Stimulated activated naive B cell treated with anti-CD40 and anti-IgM and Interleukin-4, amounts not matched to agents 10 μg/mL and 1 μg/mL and 100 μg/mL, for 72 hours (primary cell): ENCODE measurements at regions not wholly inside any gene's neighbourhood (a gene's known extent, or its start where the extent isn't known, plus 50 kb on each side); places are given as distances from the start of the nearest gene placed in this dataset.
"Not testable (repeated sequence)": the region's sequence is repeated elsewhere in the genome, so short reads cannot be mapped to it uniquely, and the experiment has no call there.

Source experiments
- ATAC-seq, 2 donors: fragments of 150-1000 bp; cut with Tn5 transposase; replicated peaks; 2 replicates each; pipeline ENCODE4 v1.10.0; 2021; ENCODE audit warnings: moderate library complexity in 1 of 2
- DNase-seq: peaks from one replicate; pipeline ENCODE4 v3.0.0; 2021
- H3K27ac Mint-ChIP-seq: one replicate; pipeline ENCODE4 v1.8.0; 2022; ENCODE audit warnings: mild to moderate bottlenecking, mixed read lengths
- H3K27me3 Mint-ChIP-seq, 2 donors: one replicate each; pipeline ENCODE4 v1.8.0; 2022; ENCODE audit warnings: mixed read lengths in 2 of 2
- H3K36me3 Mint-ChIP-seq, 2 donors: one replicate each; pipeline ENCODE4 v1.8.0; 2022; ENCODE audit warnings: mixed read lengths in 2 of 2, mild to moderate bottlenecking in 1 of 2
- H3K4me1 Mint-ChIP-seq, 2 donors: one replicate each; pipeline ENCODE4 v1.8.0; 2022; ENCODE audit warnings: mixed read lengths in 2 of 2, mild to moderate bottlenecking in 1 of 2
- H3K4me3 Mint-ChIP-seq, 2 donors: one replicate each; pipeline ENCODE4 v1.8.0; 2022; ENCODE audit warnings: mild to moderate bottlenecking in 2 of 2, mixed read lengths in 2 of 2, moderate library complexity in 1 of 2
- H3K9me3 Mint-ChIP-seq, 2 donors: one replicate each; pipeline ENCODE4 v1.8.0; 2022; ENCODE audit warnings: mixed read lengths in 2 of 2, mild to moderate bottlenecking in 1 of 2

DNA sequence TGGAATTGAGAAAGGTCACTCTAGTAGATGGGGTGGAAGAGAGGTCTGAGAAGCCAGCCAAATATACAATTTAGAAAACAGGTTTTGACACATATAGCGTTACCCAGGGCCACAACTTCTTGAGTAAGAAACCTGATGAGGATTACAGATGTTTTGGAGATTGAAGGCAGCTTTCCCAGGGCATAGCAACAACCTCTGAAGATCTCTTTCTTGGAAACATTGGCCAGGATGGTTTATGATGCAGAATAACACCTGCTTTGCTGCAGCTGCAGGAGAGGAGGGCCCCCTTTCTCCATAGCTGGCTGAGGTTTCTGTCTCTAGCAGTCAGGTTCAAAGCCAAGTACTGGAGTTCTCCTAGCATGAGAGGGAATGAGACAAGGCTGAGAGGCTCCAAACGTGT is 75.1 kb upstream of the NUP50 start:
- peaks cover 0 to 2% of the 10 kb centered on the region in 2 donors for H3K36me3 Mint-ChIP-seq
- peaks cover 3 to 4% of the 10 kb centered on the region in 2 donors for H3K9me3 Mint-ChIP-seq
- H3K27ac Mint-ChIP-seq: no peak overlapping the region
- H3K4me1 Mint-ChIP-seq: no peaks in the 10 kb centered on the region
- H3K4me3 Mint-ChIP-seq: no peak overlapping the region
- DNase-seq (no peak), ATAC-seq (no peak)
- peaks cover 26 to 32% of the 10 kb centered on the region in 2 donors for H3K27me3 Mint-ChIP-seq

- H3K27ac Mint-ChIP-seq: no peak overlapping the region
- H3K4me1 Mint-ChIP-seq: no peaks in the 10 kb centered on the region
- peaks cover 27 to 49% of the 10 kb centered on the region in 2 donors for H3K27me3 Mint-ChIP-seq
- DNase-seq: no peak
- no peak for ATAC-seq
- H3K9me3 Mint-ChIP-seq: peaks cover 2 to 4% of the 10 kb centered on the region in 2 donors
- no peak overlapping the region for H3K4me3 Mint-ChIP-seq
- H3K36me3 Mint-ChIP-seq: peaks cover 0 to 2% of the 10 kb centered on the region in 2 donors
These were observed 73.2 kb upstream of the NUP50 start for GRCh38 chr22:45090497-45090910.

DNA sequence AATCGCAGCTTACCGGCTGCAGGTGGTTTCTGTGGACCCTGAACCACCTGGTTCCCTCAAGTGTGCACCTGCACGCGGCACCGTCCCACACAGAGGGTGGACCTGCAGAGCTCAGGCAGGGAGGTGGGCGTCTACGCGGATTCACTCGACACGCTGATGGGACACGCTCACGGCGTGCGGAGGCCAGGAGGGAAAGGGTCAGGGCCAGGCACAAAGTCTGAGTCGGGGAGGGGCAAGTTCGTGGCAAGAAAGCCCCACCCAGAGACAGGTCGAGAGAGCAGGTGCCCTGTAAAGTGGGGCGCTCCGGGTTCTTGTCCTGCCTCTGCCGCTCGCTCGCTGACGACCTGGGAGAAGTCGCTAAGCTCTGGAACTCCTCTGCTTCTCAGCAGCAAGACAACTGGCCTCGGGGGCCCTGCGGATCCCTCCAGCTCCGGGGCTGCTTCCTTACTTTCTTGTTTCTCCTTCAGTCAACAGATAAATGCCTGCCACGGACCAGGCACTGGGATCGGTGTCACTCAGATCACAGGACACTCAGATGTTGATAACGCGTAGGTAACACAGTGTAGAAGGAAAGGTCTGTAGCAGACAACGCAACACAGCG is 72.4 kb upstream of the NUP50 start:
- Mint-ChIP-seq H3K4me1 (peaks cover 0 to under 1% of the 10 kb centered on the region in 2 donors), H3K9me3 (peaks cover 0 to 4% of the 10 kb centered on the region in 2 donors), H3K27ac (no peak overlapping the region), H3K36me3 (peaks cover 0 to 2% of the 10 kb centered on the region in 2 donors), H3K4me3 (no peak overlapping the region), H3K27me3 (peaks cover 26 to 45% of the 10 kb centered on the region in 2 donors)
- DNase-seq (no peak), ATAC-seq (no peak)

DNA sequence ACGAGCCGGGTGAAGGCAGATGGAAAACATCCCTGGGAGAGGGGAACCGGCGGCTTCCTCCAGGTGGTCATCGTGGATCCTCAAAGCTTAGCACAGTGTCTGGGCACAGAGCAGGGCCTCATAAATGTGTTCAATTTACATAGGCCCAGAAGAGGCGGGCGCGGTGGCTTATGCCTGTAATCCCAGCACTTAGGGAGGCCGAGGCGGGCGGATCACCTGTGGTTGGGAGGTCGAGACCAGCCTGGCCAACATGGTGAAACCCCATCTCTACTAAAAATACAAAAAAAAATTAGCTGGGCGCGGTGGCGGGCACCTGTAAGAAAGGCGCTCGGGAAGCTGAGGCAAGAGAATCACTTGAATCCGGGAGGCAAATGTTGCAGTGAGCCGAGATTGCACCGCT is 71.8 kb upstream of the NUP50 start:
- H3K4me3 Mint-ChIP-seq, DNase-seq, ATAC-seq, H3K36me3 Mint-ChIP-seq, H3K9me3 Mint-ChIP-seq, H3K27ac Mint-ChIP-seq, H3K4me1 Mint-ChIP-seq: not testable (repeated sequence)
- peaks cover 28 to 43% of the 10 kb centered on the region in 2 donors for H3K27me3 Mint-ChIP-seq

DNA sequence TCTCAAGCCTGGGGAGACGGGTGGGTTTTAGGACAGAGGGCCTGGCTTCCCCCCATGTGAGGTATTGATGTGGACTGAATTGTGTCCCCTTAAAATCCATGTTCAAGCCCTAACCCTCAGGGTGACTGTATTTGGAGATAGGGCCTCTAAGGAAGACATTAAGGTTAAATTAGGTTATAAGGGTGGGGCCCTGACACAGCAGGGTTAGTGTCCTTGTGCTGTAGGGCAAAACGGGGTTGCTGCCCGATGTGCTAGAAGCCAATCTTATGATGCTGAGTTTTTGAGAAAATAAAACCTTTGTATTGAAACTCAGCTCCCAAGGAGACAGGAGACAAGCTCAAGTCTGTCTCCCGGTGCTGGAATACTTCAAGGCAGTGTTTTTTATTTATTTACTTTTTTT is 71.1 kb upstream of the NUP50 start:
- DNase-seq (no peak), ATAC-seq (no peak)
- peaks cover 0 to 1% of the 10 kb centered on the region in 2 donors for H3K4me1 Mint-ChIP-seq
- no peak overlapping the region for H3K27ac Mint-ChIP-seq
- H3K4me3 Mint-ChIP-seq: no peak overlapping the region
- peaks cover 0 to 4% of the 10 kb centered on the region in 2 donors for H3K9me3 Mint-ChIP-seq
- H3K27me3 Mint-ChIP-seq: peaks cover 34 to 51% of the 10 kb centered on the region in 2 donors
- H3K36me3 Mint-ChIP-seq: peaks cover 0 to 2% of the 10 kb centered on the region in 2 donors

- Mint-ChIP-seq H3K36me3 (peaks cover 0 to 2% of the 10 kb centered on the region in 2 donors), H3K9me3 (peaks cover 0 to 4% of the 10 kb centered on the region in 2 donors), H3K4me1 (peaks cover 0 to 1% of the 10 kb centered on the region in 2 donors), H3K4me3 (no peak overlapping the region), H3K27me3 (peaks cover 31 to 51% of the 10 kb centered on the region in 2 donors), H3K27ac (no peak overlapping the region)
- DNase-seq (no peak), ATAC-seq (no peak)
These were observed 70.1 kb upstream of the NUP50 start for GRCh38 chr22:45093609-45094008.

DNA sequence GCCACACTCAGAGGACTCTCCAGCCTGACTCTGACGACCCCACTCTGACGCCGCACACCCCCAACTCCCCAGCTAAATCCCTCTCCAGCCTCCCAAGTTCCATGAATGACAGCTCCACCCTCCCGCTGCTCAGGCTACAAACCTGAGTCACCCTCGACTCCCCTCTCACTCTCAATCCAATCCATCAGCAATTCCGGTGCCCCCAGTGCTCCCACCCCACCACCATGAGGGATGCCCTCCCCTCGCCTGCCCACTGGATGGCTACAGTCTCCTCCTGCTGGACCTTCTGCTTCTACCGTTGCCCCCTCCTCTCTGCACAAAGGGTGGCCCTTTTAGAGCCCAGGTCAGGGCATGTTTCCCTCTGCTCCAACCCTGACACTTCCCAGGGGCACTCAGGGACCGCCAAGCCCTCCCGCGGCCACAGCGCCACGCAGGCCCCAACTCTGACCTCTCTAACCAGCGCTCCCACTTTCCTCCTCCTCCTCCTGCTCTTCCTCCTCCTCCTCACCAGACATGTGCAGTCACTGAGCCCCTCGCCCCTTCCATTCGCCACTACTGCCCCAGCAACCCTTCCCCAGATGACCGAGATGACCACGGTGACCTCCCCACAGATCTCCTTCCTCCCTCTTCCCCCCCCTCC is 69.5 kb upstream of the NUP50 start:
- no peak overlapping the region for H3K27ac Mint-ChIP-seq
- peaks cover 31 to 51% of the 10 kb centered on the region in 2 donors for H3K27me3 Mint-ChIP-seq
- H3K9me3 Mint-ChIP-seq: peaks cover 0 to 4% of the 10 kb centered on the region in 2 donors
- H3K4me1 Mint-ChIP-seq: peaks cover 0 to 1% of the 10 kb centered on the region in 2 donors
- DNase-seq (no peak), ATAC-seq (no peak)
- peaks cover 0 to 2% of the 10 kb centered on the region in 2 donors for H3K36me3 Mint-ChIP-seq
- no peak overlapping the region for H3K4me3 Mint-ChIP-seq

DNA sequence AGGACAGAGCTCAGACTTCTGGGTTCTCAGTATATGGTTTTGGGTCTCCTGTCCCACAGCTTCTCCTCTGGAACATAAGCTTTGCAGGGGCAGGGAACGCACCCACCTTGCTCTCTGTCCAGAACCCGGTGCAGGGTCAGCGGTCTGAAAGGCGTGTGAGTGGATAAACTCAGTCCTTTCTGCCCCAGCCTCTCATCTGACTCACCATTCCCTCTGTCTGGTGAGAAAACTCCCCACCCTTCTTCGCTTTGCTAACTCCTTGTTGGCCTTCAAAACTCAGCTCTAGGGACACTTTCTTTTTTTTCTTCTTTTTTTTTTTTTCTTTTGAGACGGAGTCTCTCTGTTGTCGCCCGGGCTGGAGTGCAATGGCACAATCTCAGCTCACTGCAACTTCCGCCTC is 68.9 kb upstream of the NUP50 start:
- H3K9me3 Mint-ChIP-seq: peaks cover 0 to 4% of the 10 kb centered on the region in 2 donors
- H3K27ac Mint-ChIP-seq: no peak overlapping the region
- DNase-seq (no peak), ATAC-seq (no peak)
- H3K4me1 Mint-ChIP-seq: peaks cover 0 to 1% of the 10 kb centered on the region in 2 donors
- H3K27me3 Mint-ChIP-seq: peaks cover 35 to 56% of the 10 kb centered on the region in 2 donors
- H3K36me3 Mint-ChIP-seq: peaks cover 0 to 2% of the 10 kb centered on the region in 2 donors
- H3K4me3 Mint-ChIP-seq: no peak overlapping the region

DNA sequence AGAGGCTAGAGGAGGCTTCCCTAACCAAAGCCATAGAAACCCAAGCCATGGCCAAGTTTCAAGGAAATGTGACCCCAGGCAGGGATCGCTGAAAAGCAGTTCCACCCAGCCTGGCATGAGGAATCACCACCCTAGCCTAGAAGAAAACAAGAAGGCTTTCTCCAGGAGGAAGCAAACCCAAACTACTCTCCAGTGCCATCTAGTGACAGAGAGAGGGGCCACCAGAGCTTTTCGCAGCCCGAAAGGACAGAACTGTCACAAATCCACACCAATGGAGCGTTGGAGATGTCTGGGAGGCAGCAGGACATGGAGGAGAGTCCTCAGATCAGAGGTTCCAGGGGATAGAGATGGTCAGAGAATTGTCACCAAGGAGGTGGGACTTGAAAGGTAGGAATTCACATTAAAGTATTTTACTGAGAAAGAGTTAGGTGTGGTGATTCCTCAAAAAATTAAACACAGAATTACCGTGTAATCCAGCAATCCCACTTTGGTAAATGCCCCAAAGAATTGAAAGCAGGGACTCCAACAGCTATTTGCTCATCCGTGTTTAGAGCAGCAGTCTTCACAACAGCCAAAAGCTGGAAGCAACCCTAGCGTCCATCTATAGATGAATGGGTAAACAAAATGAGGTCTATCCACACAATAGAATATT is 67.3 kb upstream of the NUP50 start:
- H3K27me3 Mint-ChIP-seq: peaks cover 46 to 56% of the 10 kb centered on the region in 2 donors
- H3K4me3 Mint-ChIP-seq: no peak overlapping the region
- H3K36me3 Mint-ChIP-seq: peaks cover 0 to 2% of the 10 kb centered on the region in 2 donors
- H3K9me3 Mint-ChIP-seq: peaks cover 0 to 2% of the 10 kb centered on the region in 2 donors
- no peak overlapping the region for H3K27ac Mint-ChIP-seq
- DNase-seq: peak; percentile 21
- ATAC-seq: peak; percentile 57 to 69
- peaks cover 0 to 1% of the 10 kb centered on the region in 2 donors for H3K4me1 Mint-ChIP-seq

DNA sequence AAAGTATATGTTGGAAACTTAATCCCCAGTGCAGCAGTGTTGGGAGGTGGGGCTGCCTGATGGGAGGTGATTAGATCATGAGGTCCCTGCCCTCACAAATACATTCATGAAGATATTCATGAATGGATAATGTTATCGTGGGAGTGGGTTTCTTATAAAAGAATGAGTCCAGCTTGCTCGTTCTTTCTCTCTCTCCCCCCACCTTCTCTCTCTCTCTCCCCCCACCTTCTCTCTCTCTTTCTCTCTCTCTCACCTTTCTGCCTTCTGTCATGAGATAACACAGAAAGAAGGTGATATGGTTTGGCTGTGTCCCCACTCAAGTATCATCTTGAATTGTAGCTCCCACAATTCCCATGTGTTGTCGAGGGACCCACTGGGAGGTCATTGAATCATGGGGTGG is 66.7 kb upstream of the NUP50 start:
- Mint-ChIP-seq H3K27me3 (peaks cover 49 to 56% of the 10 kb centered on the region in 2 donors), H3K36me3 (peaks cover 0 to 2% of the 10 kb centered on the region in 2 donors), H3K4me1 (peaks cover 0 to 1% of the 10 kb centered on the region in 2 donors), H3K27ac (no peak overlapping the region), H3K9me3 (peaks cover 0 to 2% of the 10 kb centered on the region in 2 donors), H3K4me3 (no peak overlapping the region)
- ATAC-seq: no peak
- DNase-seq: no peak

- DNase-seq (no peak), ATAC-seq (no peak)
- H3K27ac Mint-ChIP-seq: no peak overlapping the region
- peaks cover 52 to 65% of the 10 kb centered on the region in 2 donors for H3K27me3 Mint-ChIP-seq
- H3K9me3 Mint-ChIP-seq: no peaks in the 10 kb centered on the region
- no peak overlapping the region for H3K4me3 Mint-ChIP-seq
- H3K36me3 Mint-ChIP-seq: peaks cover 0 to 1% of the 10 kb centered on the region in 2 donors
- H3K4me1 Mint-ChIP-seq: peaks cover 0 to 1% of the 10 kb centered on the region in 2 donors
These were observed 65.7 kb upstream of the NUP50 start for GRCh38 chr22:45098056-45098455.

GRCh38 chr22:45099961-45100360 is 63.8 kb upstream of the NUP50 start:
- Mint-ChIP-seq H3K36me3 (no peaks in the 10 kb centered on the region), H3K27me3 (peaks cover 41 to 63% of the 10 kb centered on the region in 2 donors), H3K27ac (no peak overlapping the region)

DNA sequence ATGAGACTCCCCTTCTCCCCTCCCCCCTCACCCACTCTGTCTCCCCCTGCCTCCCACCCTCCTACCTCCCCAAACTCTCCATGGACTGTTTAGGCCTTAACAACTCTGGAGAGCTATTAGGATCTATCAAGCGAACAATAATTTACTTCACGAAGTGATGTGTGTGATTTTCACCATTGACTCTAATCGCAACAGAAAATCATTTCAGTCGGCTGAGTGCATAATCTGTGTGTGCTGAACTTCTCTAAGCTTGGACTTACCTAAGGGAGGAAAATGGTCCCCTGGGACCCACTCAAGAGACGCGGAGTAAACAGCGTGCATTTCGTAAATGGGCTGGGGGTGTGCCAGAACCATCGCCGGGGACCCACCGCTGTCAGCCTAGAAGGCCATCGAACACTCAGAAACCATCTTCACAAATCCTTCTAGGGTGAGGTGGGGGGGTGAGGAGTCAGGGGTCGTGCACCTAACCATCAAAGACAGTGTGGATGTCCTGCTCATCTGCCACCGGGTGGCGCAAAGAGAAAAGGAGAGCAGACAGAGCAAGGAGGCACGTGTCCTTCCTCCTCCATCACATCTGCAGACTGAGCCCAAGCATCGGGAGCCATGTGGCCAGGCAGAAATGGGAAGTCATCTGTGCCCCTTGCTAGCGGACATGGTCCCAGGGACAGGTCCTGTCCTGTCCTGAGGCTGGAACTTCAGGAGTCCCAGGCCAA is 62.1 kb upstream of the NUP50 start:
- DNase-seq (no peak), ATAC-seq (peak; percentile 64 to 78)
- Mint-ChIP-seq H3K36me3 (no peaks in the 10 kb centered on the region), H3K4me1 (no peaks in the 10 kb centered on the region), H3K9me3 (no peaks in the 10 kb centered on the region), H3K27ac (no peak overlapping the region), H3K4me3 (no peak overlapping the region), H3K27me3 (peaks cover 37 to 50% of the 10 kb centered on the region in 2 donors)

More at GRCh38 chr22:45099961-45100360, 63.8 kb upstream of the NUP50 start:
- Mint-ChIP-seq H3K4me3 (no peak overlapping the region), H3K9me3 (no peaks in the 10 kb centered on the region), H3K4me1 (peaks cover 0 to 1% of the 10 kb centered on the region in 2 donors)
- ATAC-seq (no peak), DNase-seq (no peak)

- Mint-ChIP-seq H3K36me3 (no peaks in the 10 kb centered on the region), H3K4me3 (no peak overlapping the region), H3K4me1 (no peaks in the 10 kb centered on the region), H3K27ac (no peak overlapping the region), H3K9me3 (no peaks in the 10 kb centered on the region), H3K27me3 (peaks cover 37 to 54% of the 10 kb centered on the region in 2 donors)
- ATAC-seq (no peak), DNase-seq (no peak)
These were observed 60.8 kb upstream of the NUP50 start for GRCh38 chr22:45102896-45103420.
